Subcutaneous abdominal adipose tissue (tissue), 5 donors: ENCODE measurements at regions not wholly inside any gene's neighbourhood (a gene's known extent, or its start where the extent isn't known, plus 50 kb on each side); places are given as distances from the start of the nearest gene placed in this dataset.

Source experiments
- H3K27ac ChIP-seq: one replicate; pipeline ENCODE4 v1.7.0; 2013; ENCODE audit warnings: low read depth, mild to moderate bottlenecking, inconsistent platforms, low read length, moderate library complexity
- H3K27me3 ChIP-seq, 5 donors: one replicate each; pipeline ENCODE4 v1.7.0; 2013; ENCODE audit warnings: low read length in 5 of 5, inconsistent platforms in 1 of 5; ENCODE audit not compliant: control insufficient read depth in 5 of 5, insufficient read depth in 4 of 5
- H3K36me3 ChIP-seq, 5 donors: one replicate each; pipeline ENCODE4 v1.7.0; 2013; ENCODE audit warnings: low read length in 5 of 5; ENCODE audit not compliant: control insufficient read depth in 5 of 5, insufficient read depth in 5 of 5
- H3K4me1 ChIP-seq, 5 donors: one replicate each; pipeline ENCODE4 v1.7.0; 2013; ENCODE audit warnings: low read length in 5 of 5, mild to moderate bottlenecking in 3 of 5, moderate library complexity in 1 of 5; ENCODE audit not compliant: control insufficient read depth in 5 of 5, insufficient read depth in 5 of 5
- H3K4me3 ChIP-seq, 5 donors: one replicate each; pipeline ENCODE4 v1.7.0; 2013; ENCODE audit warnings: low read length in 5 of 5, low read depth in 1 of 5
- H3K9ac ChIP-seq, 5 donors: one replicate each; pipeline ENCODE4 v1.7.0; 2013; ENCODE audit warnings: low read length in 5 of 5, mild to moderate bottlenecking in 4 of 5, moderate library complexity in 3 of 5
- H3K9me3 ChIP-seq, 5 donors: one replicate each; pipeline ENCODE4 v1.7.0; 2013; ENCODE audit warnings: low read length in 5 of 5; ENCODE audit not compliant: control insufficient read depth in 5 of 5
- donor health status: healthy.
- donor health status: healthy.
- donor health status: healthy.
- donor health status: healthy.
- donor health status: healthy.

GRCh38 chr18:30121397-30121796 lies 921.1 kb downstream of the DSC3 start:
- no peak overlapping the region for H3K9ac ChIP-seq
- H3K9me3 ChIP-seq, result peaks cover 0 to 11% (median 0%) of the 10 kb centered on the region in 5 donors
- H3K36me3 ChIP-seq, result no peaks in the 10 kb centered on the region
- no peaks in the 10 kb centered on the region for H3K4me1 ChIP-seq
- H3K27ac ChIP-seq, result no peak overlapping the region
- no peaks in the 10 kb centered on the region for H3K27me3 ChIP-seq
- no peak overlapping the region for H3K4me3 ChIP-seq

- peaks cover 0 to 3% (median 0%) of the 10 kb centered on the region in 5 donors for H3K9me3 ChIP-seq
- no peak overlapping the region for H3K9ac ChIP-seq
- H3K36me3 ChIP-seq, result no peaks in the 10 kb centered on the region
- H3K4me3 ChIP-seq, result no peak overlapping the region
- no peak overlapping the region for H3K27ac ChIP-seq
- no peaks in the 10 kb centered on the region for H3K27me3 ChIP-seq
- no peaks in the 10 kb centered on the region for H3K4me1 ChIP-seq
Measured at GRCh38 chr18:30113454-30113853, 929.1 kb downstream of the DSC3 start.

DNA sequence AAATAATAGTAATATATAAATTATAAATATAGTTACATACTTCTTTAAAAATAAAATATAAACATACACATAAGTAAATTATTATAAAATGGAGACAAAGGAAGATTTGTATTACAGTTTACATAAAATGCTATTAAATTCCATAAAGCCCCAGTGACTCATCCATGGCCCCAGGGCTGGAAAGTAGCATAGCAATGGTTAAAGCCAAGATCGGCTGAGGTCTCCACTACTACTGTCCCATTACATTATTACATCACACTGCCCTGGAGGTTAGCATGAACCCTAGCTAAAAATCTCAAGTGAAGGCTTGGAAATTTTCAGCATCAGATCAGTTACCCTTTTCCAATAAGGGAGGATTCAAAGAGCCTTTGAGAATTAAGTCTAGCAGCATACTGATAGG lies 936.2 kb downstream of the DSC3 start:
- Histone ChIP-seq H3K36me3 (no peaks in the 10 kb centered on the region), H3K4me1 (no peaks in the 10 kb centered on the region), H3K9me3 (peaks cover 0 to 2% (median 0%) of the 10 kb centered on the region in 5 donors), H3K27me3 (no peaks in the 10 kb centered on the region), H3K4me3 (no peak overlapping the region), H3K27ac (no peak overlapping the region), H3K9ac (no peak overlapping the region)

- Histone ChIP-seq H3K9ac (no peak overlapping the region), H3K27ac (no peak overlapping the region), H3K27me3 (no peaks in the 10 kb centered on the region), H3K4me3 (no peak overlapping the region), H3K4me1 (no peaks in the 10 kb centered on the region), H3K36me3 (no peaks in the 10 kb centered on the region), H3K9me3 (no peaks in the 10 kb centered on the region)
Measured at GRCh38 chr18:30103881-30104280, 938.7 kb downstream of the DSC3 start.

GRCh38 chr18:30096796-30097195 lies 945.7 kb downstream of the DSC3 start:
- Histone ChIP-seq H3K4me3 (no peak overlapping the region), H3K27ac (no peak overlapping the region), H3K4me1 (no peaks in the 10 kb centered on the region), H3K27me3 (no peaks in the 10 kb centered on the region), H3K9me3 (no peaks in the 10 kb centered on the region), H3K36me3 (no peaks in the 10 kb centered on the region), H3K9ac (no peak overlapping the region)

DNA sequence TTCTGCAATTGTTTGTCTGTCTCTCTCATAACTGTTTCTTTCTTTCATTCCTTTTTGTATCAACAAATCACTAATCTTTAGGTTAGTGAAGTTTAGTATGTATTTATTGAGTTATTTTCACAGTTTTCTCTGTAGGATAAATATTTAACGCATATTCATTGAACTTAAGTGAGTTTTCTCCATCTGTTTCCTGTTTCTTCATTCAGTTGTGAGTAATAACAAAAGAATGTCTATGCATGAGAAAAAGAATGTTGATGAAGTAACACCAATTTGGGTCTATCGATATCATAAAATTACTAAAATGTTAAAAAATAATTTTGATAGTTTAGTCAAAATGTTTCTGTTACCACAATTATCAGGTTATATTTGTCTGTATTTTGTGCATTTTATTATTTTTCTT lies 948.0 kb downstream of the DSC3 start:
- no peaks in the 10 kb centered on the region for H3K36me3 ChIP-seq
- H3K27ac ChIP-seq, result no peak overlapping the region
- H3K4me1 ChIP-seq, result no peaks in the 10 kb centered on the region
- no peaks in the 10 kb centered on the region for H3K27me3 ChIP-seq
- no peaks in the 10 kb centered on the region for H3K9me3 ChIP-seq
- no peak overlapping the region for H3K4me3 ChIP-seq
- H3K9ac ChIP-seq, result no peak overlapping the region

GRCh38 chr18:30093376-30093775 lies 949.2 kb downstream of the DSC3 start:
- H3K27me3 ChIP-seq, result no peaks in the 10 kb centered on the region
- H3K4me1 ChIP-seq, result no peaks in the 10 kb centered on the region
- no peak overlapping the region for H3K9ac ChIP-seq
- H3K9me3 ChIP-seq, result no peaks in the 10 kb centered on the region
- H3K36me3 ChIP-seq, result no peaks in the 10 kb centered on the region
- H3K27ac ChIP-seq, result no peak overlapping the region
- no peak overlapping the region for H3K4me3 ChIP-seq

DNA sequence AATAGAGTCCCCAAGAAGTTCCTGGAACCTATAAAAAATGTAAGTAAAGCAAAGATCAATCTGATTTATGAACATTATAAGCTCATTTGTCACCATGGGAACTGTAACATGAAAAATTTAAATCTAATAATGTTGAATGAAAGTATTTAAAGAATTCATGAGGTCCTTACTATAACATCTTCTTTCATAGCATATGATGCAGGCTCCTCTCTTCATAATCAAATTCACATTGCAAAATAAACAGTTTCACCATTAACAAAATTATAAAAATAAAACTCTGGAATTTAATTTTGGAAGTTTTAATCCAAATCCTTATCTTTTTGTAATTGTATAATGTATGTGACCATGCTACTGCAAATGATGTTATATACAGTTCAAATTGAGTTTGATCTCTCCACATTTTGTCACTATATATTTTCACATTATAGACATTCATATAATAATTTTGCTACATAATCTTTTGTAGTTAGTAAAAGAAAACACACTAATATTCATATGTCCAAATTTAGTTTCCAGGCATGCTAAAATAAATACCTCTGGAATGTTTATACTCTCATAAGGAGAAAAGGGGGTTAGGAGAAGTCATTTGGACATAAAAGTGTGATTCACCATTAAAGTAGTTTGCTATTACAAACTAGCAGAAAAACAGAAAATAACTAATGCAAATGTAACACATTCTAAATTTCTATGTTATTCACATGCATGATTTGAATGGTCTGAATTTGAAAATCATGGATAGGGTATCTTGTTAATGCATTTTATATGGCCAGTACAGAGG lies 954.1 kb downstream of the DSC3 start:
- H3K36me3 ChIP-seq, result no peaks in the 10 kb centered on the region
- no peak overlapping the region for H3K27ac ChIP-seq
- H3K9ac ChIP-seq, result no peak overlapping the region
- no peaks in the 10 kb centered on the region for H3K27me3 ChIP-seq
- H3K4me3 ChIP-seq, result no peak overlapping the region
- no peaks in the 10 kb centered on the region for H3K4me1 ChIP-seq
- H3K9me3 ChIP-seq, result no peaks in the 10 kb centered on the region

DNA sequence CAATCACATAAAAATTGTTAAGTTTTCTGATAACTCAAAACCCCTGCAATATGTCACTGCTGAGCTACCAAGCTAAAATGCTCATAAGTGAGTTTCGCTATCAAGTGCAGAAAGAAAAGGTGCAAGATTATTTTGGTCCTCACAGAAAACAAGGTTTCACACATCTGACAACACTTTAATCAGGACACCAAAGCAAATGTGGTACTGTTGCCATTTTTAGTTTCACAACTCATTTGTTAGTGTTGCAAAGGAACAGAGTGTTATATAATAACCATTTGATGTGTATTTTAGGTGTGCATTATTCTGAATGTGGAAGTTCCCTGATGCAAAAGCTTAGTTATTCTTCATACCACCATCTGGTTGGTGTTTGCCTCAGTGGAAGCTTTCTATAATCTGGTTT lies 956.2 kb downstream of the DSC3 start:
- no peak overlapping the region for H3K4me3 ChIP-seq
- H3K27me3 ChIP-seq, result no peaks in the 10 kb centered on the region
- H3K4me1 ChIP-seq, result no peaks in the 10 kb centered on the region
- no peaks in the 10 kb centered on the region for H3K36me3 ChIP-seq
- H3K27ac ChIP-seq, result no peak overlapping the region
- H3K9ac ChIP-seq, result no peak overlapping the region
- H3K9me3 ChIP-seq, result peaks cover 0 to 11% (median 2%) of the 10 kb centered on the region in 5 donors

DNA sequence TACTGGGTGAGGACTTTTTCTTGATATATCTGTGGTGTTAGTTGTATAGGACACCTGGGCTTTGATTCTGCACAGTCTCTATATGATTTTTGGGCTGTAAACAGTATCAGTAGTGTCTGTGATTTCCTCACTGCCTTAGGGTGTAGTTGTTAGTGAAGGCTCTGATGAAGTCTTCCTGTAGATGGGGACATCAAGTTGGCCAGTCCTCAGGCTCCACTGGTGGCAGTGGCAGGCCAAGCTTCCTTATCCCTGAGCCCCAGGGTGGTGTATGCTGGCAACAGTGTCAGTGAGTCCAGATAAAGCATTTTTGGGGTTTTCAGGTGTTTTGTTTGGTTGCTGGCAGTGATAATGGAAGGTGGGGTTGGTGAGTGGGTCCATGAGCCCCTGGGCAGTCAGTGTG lies 961.4 kb downstream of the DSC3 start:
- H3K27me3 ChIP-seq, result no peaks in the 10 kb centered on the region
- peaks cover 0 to 14% (median 6%) of the 10 kb centered on the region in 5 donors for H3K9me3 ChIP-seq
- no peak overlapping the region for H3K27ac ChIP-seq
- H3K9ac ChIP-seq, result no peak overlapping the region
- H3K4me3 ChIP-seq, result no peak overlapping the region
- no peaks in the 10 kb centered on the region for H3K4me1 ChIP-seq
- H3K36me3 ChIP-seq, result no peaks in the 10 kb centered on the region
